Esophagus squamous epithelium (tissue), 4 donors: ENCODE measurements at regions not wholly inside any gene's neighbourhood (a gene's known extent, or its start where the extent isn't known, plus 50 kb on each side); places are given as distances from the start of the nearest gene placed in this dataset.

Experiments
- CTCF ChIP-seq, 6 experiments: fragments of 450-650 bp in 4 of 6; fragments of 200-600 bp in 2 of 6; sonication (generic) in 2 of 6; IDR thresholded peaks; one replicate each; pipeline ENCODE4 v1.5.1; 2016 to 2019; ENCODE audit warnings: antibody characterized with exemption in 6 of 6, mild to moderate bottlenecking in 4 of 6, moderate library complexity in 4 of 6
- POLR2A ChIP-seq, 4 donors: fragments of 450-650 bp; IDR thresholded peaks; one replicate each; pipeline ENCODE4 v1.6.1; 2017; ENCODE audit warnings: antibody characterized with exemption in 4 of 4, mild to moderate bottlenecking in 4 of 4, moderate library complexity in 3 of 4

DNA sequence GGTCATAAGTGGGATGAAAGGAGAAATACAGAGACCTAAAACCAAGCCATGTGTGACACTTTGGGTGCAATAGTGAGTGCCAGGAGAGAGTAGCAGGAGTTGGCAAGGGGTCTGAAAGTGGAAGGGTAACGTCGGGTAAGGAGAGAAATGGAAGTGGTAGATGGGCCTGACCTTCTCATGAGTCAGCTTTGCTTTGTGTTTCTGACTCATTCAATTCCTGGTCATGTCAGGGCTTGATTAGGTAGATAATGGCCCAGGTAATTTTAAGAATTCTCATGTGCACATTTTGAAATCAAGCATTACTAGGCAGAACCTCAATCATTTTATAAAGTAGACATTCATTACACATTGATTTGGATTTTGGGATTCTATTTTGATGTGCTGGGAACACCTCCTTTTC, 262.5 kb downstream of the SOX2 start:
- TF ChIP-seq POLR2A (IDR thresholded peaks at IDR 0.05) (no peak), CTCF (IDR thresholded peaks at IDR 0.05) (no peak)
